Superior temporal gyrus (tissue), 1 donor: ENCODE measurements at regions not wholly inside any gene's neighbourhood (a gene's known extent, or its start where the extent isn't known, plus 50 kb on each side); places are given as distances from the start of the nearest gene placed in this dataset.
A peak's percentile ranks its signal among the peaks of the same experiment; 100 is the strongest.
"Not testable (repeated sequence)": the region's sequence is repeated elsewhere in the genome, so short reads cannot be mapped to it uniquely, and the experiment has no call there.

Experiments used
- DNase-seq: peaks from one replicate; pipeline ENCODE4 v3.0.0-alpha.2; 2016; ENCODE audit errors: extremely low spot score

- no peak for DNase-seq
Measured at GRCh38 chr13:97875218-97875617, 78.3 kb upstream of the IPO5 start.

GRCh38 chr13:97875911-97876310 lies 77.6 kb upstream of the IPO5 start:
- DNase-seq: no peak

- DNase-seq: no peak
Measured at GRCh38 chr13:97878431-97879375, 74.8 kb upstream of the IPO5 start.

GRCh38 chr13:97879646-97880310 lies 73.7 kb upstream of the IPO5 start:
- no peak for DNase-seq

GRCh38 chr13:97880311-97880675 lies 73.2 kb upstream of the IPO5 start:
- DNase-seq: no peak

GRCh38 chr13:97881556-97881955 lies 71.9 kb upstream of the IPO5 start:
- no peak for DNase-seq

GRCh38 chr13:97883396-97883795 lies 70.1 kb upstream of the IPO5 start:
- DNase-seq: no peak

- peak; percentile 59 for DNase-seq
Measured at GRCh38 chr13:97884707-97885468, 68.6 kb upstream of the IPO5 start.

- DNase-seq: peak; percentile 46
Measured at GRCh38 chr13:97885641-97886040, 67.8 kb upstream of the IPO5 start.

- DNase-seq: no peak
Measured at GRCh38 chr13:97889803-97890202, 63.7 kb upstream of the IPO5 start.

GRCh38 chr13:97890573-97890972 lies 62.9 kb upstream of the IPO5 start:
- no peak for DNase-seq

GRCh38 chr13:97891964-97892363 lies 61.5 kb upstream of the IPO5 start:
- not testable (repeated sequence) for DNase-seq

GRCh38 chr13:97892717-97893116 lies 60.8 kb upstream of the IPO5 start:
- DNase-seq: no peak

GRCh38 chr13:97895383-97895782 lies 58.1 kb upstream of the IPO5 start:
- DNase-seq: no peak

GRCh38 chr13:97896446-97896845 lies 57.0 kb upstream of the IPO5 start:
- DNase-seq: peak; percentile 32

- no peak for DNase-seq
Measured at GRCh38 chr13:97901716-97902115, 51.8 kb upstream of the IPO5 start.
